Neural cell (in vitro differentiated cells): ENCODE measurements at regions not wholly inside any gene's neighbourhood (a gene's known extent, or its start where the extent isn't known, plus 50 kb on each side); places are given as distances from the start of the nearest gene placed in this dataset.

Source experiments
- H2AFZ ChIP-seq: fragments of 200-600, 300-800 bp; sonication (generic), shearing (Covaris generic); 2 replicates; pipeline ENCODE4 v1.6.0; 2014; ENCODE audit warnings: low read depth, mild to moderate bottlenecking, antibody characterized with exemption, low read length, moderate library complexity
- H3F3A ChIP-seq: fragments of 200-600 bp; shearing (Covaris generic); 2 replicates; pipeline ENCODE4 v1.6.1; 2016; ENCODE audit warnings: mild to moderate bottlenecking, moderate library complexity, mixed read lengths, antibody characterized with exemption, low read length; ENCODE audit not compliant: insufficient read depth, poor library complexity, severe bottlenecking
- H3K27ac ChIP-seq: fragments of 200-600, 300-800 bp; sonication (generic), shearing (Covaris generic); 2 replicates; pipeline ENCODE4 v1.5.1; 2014; ENCODE audit warnings: mild to moderate bottlenecking, low read length, moderate library complexity
- H3K27me3 ChIP-seq: fragments of 300-800, 200-600 bp; sonication (generic), shearing (Covaris generic); 2 replicates; pipeline ENCODE4 v1.6.0; 2014; ENCODE audit warnings: mild to moderate bottlenecking, low read depth, low read length, moderate library complexity; ENCODE audit not compliant: insufficient read depth
- H3K36me3 ChIP-seq: fragments of 300-800, 200-600 bp; sonication (generic), shearing (Covaris generic); 2 replicates; pipeline ENCODE4 v1.5.1; 2014; ENCODE audit warnings: mild to moderate bottlenecking, antibody characterized with exemption, low read length, moderate library complexity; ENCODE audit not compliant: insufficient read depth
- H3K4me2 ChIP-seq: fragments of 300-800, 200-600 bp; sonication (generic), shearing (Covaris generic); 2 replicates; pipeline ENCODE4 v1.6.0; 2014; ENCODE audit warnings: mild to moderate bottlenecking, low read length
- H3K4me3 ChIP-seq: fragments of 300-800, 200-600 bp; sonication (generic), shearing (Covaris generic); 2 replicates; pipeline ENCODE4 v1.5.1; 2014; ENCODE audit warnings: mild to moderate bottlenecking, low read length, moderate library complexity
- H3K79me2 ChIP-seq: fragments of 200-600 bp; shearing (Covaris generic); replicated peaks from 2 replicates; pipeline ENCODE4 v1.6.0; 2014; ENCODE audit warnings: mild to moderate bottlenecking, low read length, moderate library complexity; ENCODE audit not compliant: insufficient read depth
- H3K9ac ChIP-seq: fragments of 300-800, 200-600 bp; sonication (generic), shearing (Covaris generic); 2 replicates; pipeline ENCODE4 v1.6.1; 2016; ENCODE audit warnings: mild to moderate bottlenecking, low read length, mixed read lengths
- H3K9me2 ChIP-seq: fragments of 200-600 bp; shearing (Covaris generic); 2 replicates; pipeline ENCODE4 v1.6.1; 2016; ENCODE audit warnings: mild to moderate bottlenecking, low read length, mixed read lengths; ENCODE audit not compliant: insufficient read depth
- H3K9me3 ChIP-seq: fragments of 200-600, 300-800 bp; sonication (generic), shearing (Covaris generic); 2 replicates; pipeline ENCODE4 v1.6.1; 2016; ENCODE audit warnings: mild to moderate bottlenecking, mixed run types, low read length, moderate library complexity, mixed read lengths
- H4K20me1 ChIP-seq: fragments of 200-600 bp; shearing (Covaris generic); 2 replicates; pipeline ENCODE4 v1.6.1; 2016; ENCODE audit warnings: mild to moderate bottlenecking, mixed run types; ENCODE audit not compliant: insufficient read depth
- CTCF ChIP-seq: fragments of 450-650 bp; IDR thresholded peaks from 2 replicates; pipeline ENCODE4 v1.5.1; 2014; ENCODE audit warnings: antibody characterized with exemption, mild to moderate bottlenecking, moderate library complexity; ENCODE audit not compliant: poor library complexity, severe bottlenecking
- EP300 ChIP-seq: fragments of 450-650 bp; conservative IDR thresholded peaks from 2 replicates; pipeline ENCODE4 v1.6.1; 2014; ENCODE audit warnings: antibody characterized with exemption, mild to moderate bottlenecking, moderate library complexity; ENCODE audit not compliant: poor library complexity, severe bottlenecking
- EZH2 ChIP-seq: fragments of 200-600, 300-800 bp; shearing (Covaris generic), sonication (generic); IDR thresholded peaks from 2 replicates; pipeline ENCODE4 v1.6.1; 2014; ENCODE audit warnings: antibody characterized with exemption, low read length, borderline replicate concordance, mild to moderate bottlenecking; ENCODE audit not compliant: insufficient read depth, poor library complexity, severe bottlenecking
- MXI1 ChIP-seq: fragments of 450-650 bp; conservative IDR thresholded peaks from 2 replicates; pipeline ENCODE4 v1.6.1; 2014; ENCODE audit warnings: antibody characterized with exemption, mild to moderate bottlenecking; ENCODE audit not compliant: poor library complexity, severe bottlenecking
- POLR2AphosphoS5 ChIP-seq: IDR thresholded peaks from 2 replicates; pipeline ENCODE4 v1.6.1; 2012
- RAD21 ChIP-seq: fragments of 450-650 bp; conservative IDR thresholded peaks from 2 replicates; pipeline ENCODE4 v1.6.1; 2014; ENCODE audit warnings: antibody characterized with exemption, mild to moderate bottlenecking, moderate library complexity
- REST ChIP-seq: IDR thresholded peaks from 2 replicates; pipeline ENCODE4 v1.6.1; 2012; ENCODE audit warnings: borderline replicate concordance
- SMC3 ChIP-seq: fragments of 450-650 bp; conservative IDR thresholded peaks from 2 replicates; pipeline ENCODE4 v1.6.1; 2014; ENCODE audit warnings: antibody characterized with exemption, mild to moderate bottlenecking, moderate library complexity; ENCODE audit not compliant: poor library complexity
- TAF1 ChIP-seq: IDR thresholded peaks from 2 replicates; pipeline ENCODE4 v1.6.1; 2012; ENCODE audit warnings: low read depth

GRCh38 chrX:109914114-109914849 lies 88.6 kb upstream of the TMEM164 start:
- Histone ChIP-seq H3K9me3 (no peaks in the 10 kb centered on the region), H3K79me2 (no peaks in the 10 kb centered on the region), H3K27me3 (no peaks in the 10 kb centered on the region), H3K9ac (no peak overlapping the region), H3F3A (no peaks in the 10 kb centered on the region), H3K36me3 (no peaks in the 10 kb centered on the region), H4K20me1 (no peaks in the 10 kb centered on the region), H3K27ac (no peak overlapping the region), H3K4me3 (no peak overlapping the region), H2AFZ (no peak overlapping the region), H3K9me2 (no peaks in the 10 kb centered on the region), H3K4me2 (no peak overlapping the region)
- TF ChIP-seq POLR2AphosphoS5 (no peak), REST (no peak), EP300 (no peak), MXI1 (no peak), CTCF (no peak), TAF1 (no peak), SMC3 (no peak), EZH2 (no peak), RAD21 (no peak)

GRCh38 chrX:109918753-109919152 lies 84.2 kb upstream of the TMEM164 start:
- no peaks in the 10 kb centered on the region for H3K36me3 ChIP-seq
- no peaks in the 10 kb centered on the region for H4K20me1 ChIP-seq
- no peak overlapping the region for H3K4me2 ChIP-seq
- H3K4me3 ChIP-seq = no peak overlapping the region
- H3K9me3 ChIP-seq = no peaks in the 10 kb centered on the region
- no peaks in the 10 kb centered on the region for H3F3A ChIP-seq
- TF ChIP-seq RAD21 (no peak), CTCF (no peak), REST (no peak), MXI1 (no peak), SMC3 (no peak), POLR2AphosphoS5 (no peak), TAF1 (no peak), EZH2 (no peak)
- no peak overlapping the region for H2AFZ ChIP-seq
- no peaks in the 10 kb centered on the region for H3K9me2 ChIP-seq
- no peak overlapping the region for H3K27ac ChIP-seq
- H3K27me3 ChIP-seq = no peaks in the 10 kb centered on the region
- no peak overlapping the region for H3K9ac ChIP-seq
- H3K79me2 ChIP-seq = no peaks in the 10 kb centered on the region
